ENCODE measurements at regions not wholly inside any gene's neighbourhood (a gene's known extent, or its start where the extent isn't known, plus 50 kb on each side); places are given as distances from the start of the nearest gene placed in this dataset.

DNA sequence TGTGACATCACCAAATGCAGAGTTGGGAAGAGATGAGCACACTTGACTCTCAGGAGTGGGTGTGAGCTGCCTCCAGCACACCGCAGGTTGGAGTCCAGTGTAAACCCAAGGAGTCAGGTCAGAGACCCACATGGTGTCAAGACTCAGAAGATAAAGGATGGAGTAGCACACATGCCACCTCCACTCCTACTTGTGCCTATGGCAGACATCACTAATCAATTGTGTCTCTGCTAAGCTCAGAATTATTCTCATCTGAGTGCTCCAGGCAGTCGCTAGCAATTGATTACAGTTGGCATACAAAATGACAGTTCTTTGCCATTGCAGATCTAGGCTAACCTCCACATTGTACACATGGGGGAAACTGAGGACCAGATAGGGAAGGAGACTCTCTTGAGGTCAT is 187.1 kb downstream of the RPS24 start:
- Mint-ChIP-seq H3K27ac (no peak overlapping the region), H3K36me3 (peaks cover 0 to 4% (median 0%) of the 10 kb centered on the region in 5 donors), H3K27me3 (peaks cover 16 to 48% (median 26%) of the 10 kb centered on the region in 5 donors), H3K9me3 (peaks cover 0 to 4% (median 0%) of the 10 kb centered on the region in 11 donors), H3K4me3 (no peak overlapping the region), H3K4me1 (no peaks in the 10 kb centered on the region)
- Histone ChIP-seq H3K9me3 (ENCODE audit: control insufficient read depth in 2 of 3, low read length in 3 of 3) (no peaks in the 10 kb centered on the region), H3K4me3 (ENCODE audit: low read length) (no peak overlapping the region), H3K36me3 (ENCODE audit: control insufficient read depth in 2 of 3, insufficient read depth in 3 of 3, low read length in 3 of 3) (no peaks in the 10 kb centered on the region), H3K4me1 (ENCODE audit: control insufficient read depth in 2 of 2, insufficient read depth in 2 of 2, low read length in 2 of 2) (no peaks in the 10 kb centered on the region), H3K27me3 (ENCODE audit: control insufficient read depth in 2 of 2, insufficient read depth in 2 of 2, low read length in 2 of 2) (no peaks in the 10 kb centered on the region), H3K27ac (ENCODE audit: low read depth, low read length) (no peak overlapping the region)
- CTCF ChIA-PET = no interaction called here
- DNase-seq = no peak
- intact Hi-C loops (cut with micrococcal nuclease) = no loop called here
- ATAC-seq = no peak
- POLR2A ChIA-PET = no interaction called here

DNA sequence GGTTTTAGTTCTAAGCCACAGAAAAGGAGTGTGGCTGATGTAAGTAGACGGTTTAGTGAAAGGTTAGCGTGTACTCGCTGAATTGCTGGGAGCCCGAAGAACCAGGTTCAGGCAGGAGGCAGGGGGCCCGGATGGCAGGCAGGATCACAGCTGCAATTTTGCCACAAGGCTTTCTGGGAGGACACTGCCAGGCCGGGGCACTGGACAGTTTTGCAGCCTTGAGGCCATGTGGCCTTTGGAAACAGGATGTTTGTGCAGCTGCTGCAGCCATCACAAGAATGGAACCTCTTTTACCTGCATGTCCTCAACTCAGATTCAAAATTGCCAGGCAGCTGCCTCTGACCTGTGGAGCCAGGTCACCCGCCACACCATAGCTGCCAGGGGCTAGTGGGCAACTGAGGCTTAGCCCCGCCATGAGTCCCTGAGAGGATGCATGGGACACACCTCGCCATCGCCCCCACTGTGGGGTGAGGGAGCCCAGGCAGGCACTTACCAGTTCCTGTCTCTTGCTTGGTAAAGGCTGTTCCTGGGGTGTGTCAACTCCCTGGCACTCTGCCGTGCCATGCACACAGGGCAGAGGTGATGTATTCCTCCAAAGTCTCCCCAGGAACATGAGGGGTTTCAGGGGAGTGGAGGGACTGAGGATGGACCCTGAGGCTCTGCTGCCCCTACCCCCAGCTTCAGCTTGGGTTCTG is 188.6 kb downstream of the RPS24 start:
- no peak for DNase-seq
- intact Hi-C loops (cut with micrococcal nuclease) = no loop called here
- peaks cover 0 to 4% (median 0%) of the 10 kb centered on the region in 11 donors for H3K9me3 Mint-ChIP-seq
- peaks cover 0 to 2% (median 0%) of the 10 kb centered on the region in 7 donors for H3K4me1 Mint-ChIP-seq
- H3K4me1 ChIP-seq (ENCODE audit: control insufficient read depth in 2 of 2, insufficient read depth in 2 of 2, low read length in 2 of 2) = no peaks in the 10 kb centered on the region
- ATAC-seq = no peak
- H3K27me3 Mint-ChIP-seq = peaks cover 5 to 36% (median 18%) of the 10 kb centered on the region in 5 donors
- H3K27ac Mint-ChIP-seq = no peak overlapping the region
- H3K36me3 Mint-ChIP-seq = peaks cover 0 to 4% (median 0%) of the 10 kb centered on the region in 5 donors
- no peak overlapping the region for H3K4me3 ChIP-seq (ENCODE audit: low read length)
- ChIA-PET POLR2A (no interaction called here), CTCF (no interaction called here)
- H3K27me3 ChIP-seq (ENCODE audit: control insufficient read depth in 2 of 2, insufficient read depth in 2 of 2, low read length in 2 of 2) = no peaks in the 10 kb centered on the region
- no peaks in the 10 kb centered on the region for H3K36me3 ChIP-seq (ENCODE audit: control insufficient read depth in 2 of 3, insufficient read depth in 3 of 3, low read length in 3 of 3)
- no peak overlapping the region for H3K27ac ChIP-seq (ENCODE audit: low read depth, low read length)
- no peak overlapping the region for H3K4me3 Mint-ChIP-seq
- no peaks in the 10 kb centered on the region for H3K9me3 ChIP-seq (ENCODE audit: control insufficient read depth in 2 of 3, low read length in 3 of 3)

DNA sequence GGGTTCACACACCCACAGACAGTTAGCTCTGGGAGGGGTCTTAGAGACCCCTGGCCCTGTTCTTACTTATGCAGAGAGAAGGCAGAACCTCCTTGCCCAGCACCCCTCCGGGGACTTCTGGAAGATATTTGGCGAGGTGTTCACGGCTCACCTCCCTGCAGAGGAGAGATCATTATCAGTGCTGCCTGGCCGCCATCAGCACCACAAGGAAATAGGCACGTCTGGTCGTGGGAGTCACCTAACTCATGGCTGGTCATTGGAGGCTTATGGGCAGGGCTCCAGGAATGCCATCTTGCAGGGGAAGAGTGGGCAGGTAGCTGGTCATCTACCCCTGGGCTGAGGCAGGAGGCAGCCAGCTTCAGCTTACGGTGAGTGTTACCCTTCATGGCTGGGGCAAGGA is 189.4 kb downstream of the RPS24 start:
- no peak overlapping the region for H3K4me3 Mint-ChIP-seq
- peaks cover 1 to 31% (median 13%) of the 10 kb centered on the region in 5 donors for H3K27me3 Mint-ChIP-seq
- Histone ChIP-seq H3K36me3 (ENCODE audit: control insufficient read depth in 2 of 3, insufficient read depth in 3 of 3, low read length in 3 of 3) (no peaks in the 10 kb centered on the region), H3K4me1 (ENCODE audit: control insufficient read depth in 2 of 2, insufficient read depth in 2 of 2, low read length in 2 of 2) (no peaks in the 10 kb centered on the region), H3K4me3 (ENCODE audit: low read length) (no peak overlapping the region), H3K27ac (ENCODE audit: low read depth, low read length) (no peak overlapping the region), H3K27me3 (ENCODE audit: control insufficient read depth in 2 of 2, insufficient read depth in 2 of 2, low read length in 2 of 2) (no peaks in the 10 kb centered on the region), H3K9me3 (ENCODE audit: control insufficient read depth in 2 of 3, low read length in 3 of 3) (no peaks in the 10 kb centered on the region)
- peaks cover 0 to 2% (median 0%) of the 10 kb centered on the region in 7 donors for H3K4me1 Mint-ChIP-seq
- ATAC-seq (no peak), DNase-seq (no peak)
- H3K36me3 Mint-ChIP-seq = peaks cover 0 to 4% (median 0%) of the 10 kb centered on the region in 5 donors
- H3K9me3 Mint-ChIP-seq = peaks cover 0 to 4% (median 0%) of the 10 kb centered on the region in 11 donors
- H3K27ac Mint-ChIP-seq = no peak overlapping the region
- CTCF ChIA-PET = interaction anchor here (0.7 kb wide), 1 partner anchor 972 kb away, joined by 3 read pairs; no protein-coding TSS in a partner anchor
- POLR2A ChIA-PET = no interaction called here
- intact Hi-C loops (cut with micrococcal nuclease) = no loop called here

DNA sequence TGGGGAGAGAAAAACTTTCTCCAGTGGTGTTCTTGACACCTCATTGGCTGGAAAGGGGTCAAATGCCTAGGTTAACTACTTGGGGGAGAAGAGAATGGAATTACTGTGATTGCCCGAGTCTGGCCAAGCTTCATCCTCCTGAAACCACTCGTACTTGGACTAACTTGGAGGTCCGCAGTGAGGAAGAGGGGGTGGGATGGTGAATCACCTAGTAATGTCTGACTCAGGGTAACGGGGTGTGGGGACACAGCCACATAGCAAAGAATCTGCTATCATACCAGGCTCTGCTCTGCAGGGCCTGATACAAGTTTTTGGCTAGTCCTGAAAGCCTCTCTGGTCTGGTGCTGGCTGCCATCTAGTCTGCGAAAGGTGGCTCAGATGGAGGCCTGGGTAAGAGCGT is 190.9 kb downstream of the RPS24 start:
- CTCF ChIA-PET = no interaction called here
- H3K27me3 ChIP-seq (ENCODE audit: control insufficient read depth in 2 of 2, insufficient read depth in 2 of 2, low read length in 2 of 2) = no peaks in the 10 kb centered on the region
- H3K36me3 Mint-ChIP-seq = peaks cover 0 to 4% (median 0%) of the 10 kb centered on the region in 5 donors
- no peak overlapping the region for H3K27ac Mint-ChIP-seq
- intact Hi-C loops (cut with micrococcal nuclease) = no loop called here
- peaks cover 0 to 4% (median 0%) of the 10 kb centered on the region in 11 donors for H3K9me3 Mint-ChIP-seq
- H3K27me3 Mint-ChIP-seq = peaks cover 0 to 18% (median 8%) of the 10 kb centered on the region in 5 donors
- H3K27ac ChIP-seq (ENCODE audit: low read depth, low read length) = no peak overlapping the region
- peaks cover 0 to 2% (median 0%) of the 10 kb centered on the region in 7 donors for H3K4me1 Mint-ChIP-seq
- H3K4me1 ChIP-seq (ENCODE audit: control insufficient read depth in 2 of 2, insufficient read depth in 2 of 2, low read length in 2 of 2) = no peaks in the 10 kb centered on the region
- DNase-seq = no peak
- no peak overlapping the region for H3K4me3 Mint-ChIP-seq
- no peaks in the 10 kb centered on the region for H3K9me3 ChIP-seq (ENCODE audit: control insufficient read depth in 2 of 3, low read length in 3 of 3)
- ATAC-seq = no peak
- H3K36me3 ChIP-seq (ENCODE audit: control insufficient read depth in 2 of 3, insufficient read depth in 3 of 3, low read length in 3 of 3) = no peaks in the 10 kb centered on the region
- H3K4me3 ChIP-seq (ENCODE audit: low read length) = no peak overlapping the region
- POLR2A ChIA-PET = no interaction called here

DNA sequence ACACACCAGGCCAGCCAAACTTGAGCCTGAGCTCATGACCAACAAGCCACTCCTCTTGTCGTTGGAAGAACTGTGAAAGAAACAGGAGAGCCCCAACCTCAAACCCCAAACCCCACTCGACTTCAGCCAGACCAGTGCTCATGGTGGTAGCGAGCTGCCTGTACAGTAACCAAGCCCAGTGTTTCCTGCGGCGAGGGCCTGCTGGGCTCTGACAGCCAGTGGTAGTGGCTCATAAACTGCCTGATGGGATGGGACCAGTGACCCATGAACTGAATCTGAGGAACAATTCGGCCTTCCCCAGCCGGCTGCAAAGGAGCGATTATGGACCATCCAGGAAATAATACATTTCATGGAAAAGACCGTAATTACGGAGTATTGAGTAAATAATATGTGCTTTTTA is 191.9 kb downstream of the RPS24 start:
- Histone ChIP-seq H3K9me3 (ENCODE audit: control insufficient read depth in 2 of 3, low read length in 3 of 3) (no peaks in the 10 kb centered on the region), H3K27ac (ENCODE audit: low read depth, low read length) (no peak overlapping the region), H3K4me3 (ENCODE audit: low read length) (no peak overlapping the region), H3K4me1 (ENCODE audit: control insufficient read depth in 2 of 2, insufficient read depth in 2 of 2, low read length in 2 of 2) (no peaks in the 10 kb centered on the region), H3K27me3 (ENCODE audit: control insufficient read depth in 2 of 2, insufficient read depth in 2 of 2, low read length in 2 of 2) (no peaks in the 10 kb centered on the region), H3K36me3 (ENCODE audit: control insufficient read depth in 2 of 3, insufficient read depth in 3 of 3, low read length in 3 of 3) (no peaks in the 10 kb centered on the region)
- no peak for DNase-seq
- Mint-ChIP-seq H3K4me1 (peaks cover 0 to 6% (median 0%) of the 10 kb centered on the region in 7 donors), H3K27ac (peak overlapping the region in 1 of 9 donors; percentile 14), H3K4me3 (no peak overlapping the region), H3K36me3 (no peaks in the 10 kb centered on the region), H3K27me3 (peaks cover 0 to 10% (median 4%) of the 10 kb centered on the region in 5 donors), H3K9me3 (peaks cover 0 to 2% (median 0%) of the 10 kb centered on the region in 11 donors)
- ChIA-PET POLR2A (no interaction called here), CTCF (no interaction called here)
- no peak for ATAC-seq
- intact Hi-C loops (cut with micrococcal nuclease) = no loop called here

DNA sequence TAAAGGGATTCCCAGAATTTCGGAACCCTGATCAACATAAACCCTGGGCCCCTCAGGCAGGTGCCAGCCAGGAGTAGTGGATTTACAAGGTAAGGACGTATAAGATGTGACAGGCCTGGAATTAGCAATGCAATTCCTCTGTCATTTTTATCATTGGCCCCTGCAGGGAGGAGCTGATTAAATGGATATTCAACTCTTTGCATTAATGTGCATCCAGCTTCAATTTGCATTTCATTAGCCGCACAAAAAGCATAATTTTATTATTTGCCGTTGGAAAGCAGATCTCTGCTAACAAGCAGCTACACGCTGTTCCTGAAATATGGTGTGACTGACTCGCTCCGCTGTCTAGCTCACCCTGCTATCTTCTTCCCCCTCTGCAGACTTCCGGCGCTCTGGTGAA is 195.8 kb downstream of the RPS24 start:
- ChIA-PET POLR2A (no interaction called here), CTCF (no interaction called here)
- H3K36me3 Mint-ChIP-seq = no peaks in the 10 kb centered on the region
- H3K27me3 Mint-ChIP-seq = peaks cover 0 to 8% (median 6%) of the 10 kb centered on the region in 5 donors
- no peaks in the 10 kb centered on the region for H3K4me1 ChIP-seq (ENCODE audit: control insufficient read depth in 2 of 2, insufficient read depth in 2 of 2, low read length in 2 of 2)
- no peak overlapping the region for H3K4me3 ChIP-seq (ENCODE audit: low read length)
- no peak overlapping the region for H3K27ac Mint-ChIP-seq
- DNase-seq = no peak
- no peaks in the 10 kb centered on the region for H3K9me3 ChIP-seq (ENCODE audit: control insufficient read depth in 2 of 3, low read length in 3 of 3)
- no peaks in the 10 kb centered on the region for H3K27me3 ChIP-seq (ENCODE audit: control insufficient read depth in 2 of 2, insufficient read depth in 2 of 2, low read length in 2 of 2)
- intact Hi-C loops (cut with micrococcal nuclease) = no loop called here
- no peak overlapping the region for H3K27ac ChIP-seq (ENCODE audit: low read depth, low read length)
- no peaks in the 10 kb centered on the region for H3K36me3 ChIP-seq (ENCODE audit: control insufficient read depth in 2 of 3, insufficient read depth in 3 of 3, low read length in 3 of 3)
- H3K9me3 Mint-ChIP-seq = no peaks in the 10 kb centered on the region
- H3K4me3 Mint-ChIP-seq = no peak overlapping the region
- ATAC-seq = no peak
- H3K4me1 Mint-ChIP-seq = peaks cover 0 to 6% (median 0%) of the 10 kb centered on the region in 7 donors

All from naive thymus-derived CD4-positive, alpha-beta T cell (primary cell).